ENCODE measurements at regions not wholly inside any gene's neighbourhood (a gene's known extent, or its start where the extent isn't known, plus 50 kb on each side); places are given as distances from the start of the nearest gene placed in this dataset.

DNA sequence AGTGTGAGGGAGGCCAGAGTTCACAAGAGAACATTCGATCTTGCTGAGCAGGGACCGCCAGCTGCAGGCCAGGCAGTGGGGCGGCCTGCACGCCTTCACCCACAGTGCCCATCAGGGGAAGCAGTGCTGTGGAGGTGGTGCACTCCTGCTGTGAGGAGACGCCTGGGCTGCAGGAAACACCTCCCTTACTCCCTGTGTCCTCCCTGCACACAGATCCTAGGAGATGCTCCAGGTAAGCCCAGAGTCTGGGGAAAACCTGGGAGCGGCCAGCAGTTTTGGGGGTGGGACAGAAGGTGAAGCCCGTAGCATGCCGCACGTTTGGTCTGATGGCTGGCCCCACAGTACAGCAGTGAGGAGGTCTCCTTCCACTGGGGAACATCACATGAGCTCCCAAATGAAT is 180.8 kb upstream of the RAB6C start:
- TF ChIP-seq, protein P1, sequence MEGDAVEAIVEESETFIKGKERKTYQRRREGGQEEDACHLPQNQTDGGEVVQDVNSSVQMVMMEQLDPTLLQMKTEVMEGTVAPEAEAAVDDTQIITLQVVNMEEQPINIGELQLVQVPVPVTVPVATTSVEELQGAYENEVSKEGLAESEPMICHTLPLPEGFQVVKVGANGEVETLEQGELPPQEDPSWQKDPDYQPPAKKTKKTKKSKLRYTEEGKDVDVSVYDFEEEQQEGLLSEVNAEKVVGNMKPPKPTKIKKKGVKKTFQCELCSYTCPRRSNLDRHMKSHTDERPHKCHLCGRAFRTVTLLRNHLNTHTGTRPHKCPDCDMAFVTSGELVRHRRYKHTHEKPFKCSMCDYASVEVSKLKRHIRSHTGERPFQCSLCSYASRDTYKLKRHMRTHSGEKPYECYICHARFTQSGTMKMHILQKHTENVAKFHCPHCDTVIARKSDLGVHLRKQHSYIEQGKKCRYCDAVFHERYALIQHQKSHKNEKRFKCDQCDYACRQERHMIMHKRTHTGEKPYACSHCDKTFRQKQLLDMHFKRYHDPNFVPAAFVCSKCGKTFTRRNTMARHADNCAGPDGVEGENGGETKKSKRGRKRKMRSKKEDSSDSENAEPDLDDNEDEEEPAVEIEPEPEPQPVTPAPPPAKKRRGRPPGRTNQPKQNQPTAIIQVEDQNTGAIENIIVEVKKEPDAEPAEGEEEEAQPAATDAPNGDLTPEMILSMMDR (IDR thresholded peaks at IDR 0.05): no peak
- TF ChIP-seq POLR2A (IDR thresholded peaks at IDR 0.05): no peak

Data from thyroid gland (tissue), 4 donors.